ENCODE measurements at regions not wholly inside any gene's neighbourhood (a gene's known extent, or its start where the extent isn't known, plus 50 kb on each side); places are given as distances from the start of the nearest gene placed in this dataset.

GRCh38 chr16:35398180-35398579 lies 1938.8 kb downstream of the TP53TG3F start:
- DNase-seq (ENCODE audit: low spot score), result no peak
- in situ Hi-C loops (cut with MboI; ENCODE audit: low sequenced_read_pairs, unreplicated experiment), result no loop called here
- no peak for TF ChIP-seq CTCF (IDR thresholded peaks at IDR 0.05; ENCODE audit: borderline replicate concordance, control extremely low read depth, extremely low read depth, insufficient read depth, missing control alignments)

DNA sequence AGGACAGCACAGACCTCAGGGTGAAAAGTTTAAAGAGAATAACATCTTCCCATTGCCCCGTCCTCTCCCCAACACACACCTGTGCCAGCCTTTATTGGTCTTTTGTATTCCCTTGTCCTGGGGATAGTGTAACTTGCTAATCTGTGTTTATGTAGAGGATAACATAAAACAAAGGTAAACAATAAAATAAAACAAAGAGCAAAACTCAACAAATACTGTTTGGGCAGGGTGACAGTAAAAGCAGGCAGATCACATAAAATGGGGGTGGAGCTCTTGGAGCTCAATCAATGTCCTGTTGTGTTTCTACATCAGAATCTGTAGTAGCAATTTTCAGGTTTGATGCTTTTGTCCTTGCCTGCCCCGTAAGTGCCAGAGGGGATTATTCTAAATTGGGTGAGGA lies 1939.7 kb downstream of the TP53TG3F start:
- DNase-seq (ENCODE audit: low spot score), result no peak
- in situ Hi-C loops (cut with MboI; ENCODE audit: low sequenced_read_pairs, unreplicated experiment), result no loop called here
- no peak for TF ChIP-seq CTCF (IDR thresholded peaks at IDR 0.05; ENCODE audit: borderline replicate concordance, control extremely low read depth, extremely low read depth, insufficient read depth, missing control alignments)

DNA sequence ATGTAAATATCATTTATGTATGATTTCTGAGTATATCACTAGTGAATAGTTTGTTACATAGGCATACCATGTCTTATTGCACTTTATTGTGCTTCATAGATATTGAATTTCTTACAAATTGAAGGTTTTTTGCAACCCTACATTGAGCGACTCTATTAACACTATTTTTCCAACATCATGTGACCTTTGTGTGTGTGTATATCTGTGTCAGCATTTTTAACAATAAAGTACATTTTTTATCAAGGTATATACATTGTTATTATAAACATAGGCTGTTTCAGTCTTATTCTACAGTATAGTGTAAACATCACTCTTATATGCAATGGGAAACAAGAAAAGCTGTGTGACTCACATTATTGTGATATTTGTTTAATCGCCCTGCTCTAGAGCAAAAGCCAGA lies 1944.9 kb downstream of the TP53TG3F start:
- in situ Hi-C loops (cut with MboI; ENCODE audit: low sequenced_read_pairs, unreplicated experiment), result no loop called here
- no peak for TF ChIP-seq CTCF (IDR thresholded peaks at IDR 0.05; ENCODE audit: borderline replicate concordance, control extremely low read depth, extremely low read depth, insufficient read depth, missing control alignments)
- no peak for DNase-seq (ENCODE audit: low spot score)

DNA sequence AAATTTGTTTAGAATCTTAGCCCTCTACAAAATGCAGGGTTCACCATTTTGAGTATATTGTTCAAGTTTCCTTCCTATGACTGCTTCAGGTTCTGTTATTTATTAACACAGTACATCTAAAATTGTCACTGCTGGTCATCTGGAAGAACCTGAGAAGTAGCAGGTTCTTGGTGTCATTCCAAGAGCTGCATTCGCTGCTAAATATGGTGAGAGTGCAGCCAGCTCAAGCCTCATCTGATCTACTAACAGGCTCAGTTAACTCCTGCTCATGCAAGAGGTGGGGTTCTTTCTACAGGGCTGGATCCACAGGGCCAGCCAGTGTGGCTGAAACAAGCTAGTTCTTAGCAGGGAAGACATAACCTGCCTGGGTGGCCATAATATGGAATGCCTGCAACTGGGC lies 1946.1 kb downstream of the TP53TG3F start:
- in situ Hi-C loops (cut with MboI; ENCODE audit: low sequenced_read_pairs, unreplicated experiment), result no loop called here
- no peak for DNase-seq (ENCODE audit: low spot score)
- TF ChIP-seq CTCF (IDR thresholded peaks at IDR 0.05; ENCODE audit: borderline replicate concordance, control extremely low read depth, extremely low read depth, insufficient read depth, missing control alignments), result no peak

- in situ Hi-C loops (cut with MboI; ENCODE audit: low sequenced_read_pairs, unreplicated experiment), result no loop called here
- no peak for TF ChIP-seq CTCF (IDR thresholded peaks at IDR 0.05; ENCODE audit: borderline replicate concordance, control extremely low read depth, extremely low read depth, insufficient read depth, missing control alignments)
- no peak for DNase-seq (ENCODE audit: low spot score)
Measured at GRCh38 chr16:35409503-35409902, 1950.1 kb downstream of the TP53TG3F start.

DNA sequence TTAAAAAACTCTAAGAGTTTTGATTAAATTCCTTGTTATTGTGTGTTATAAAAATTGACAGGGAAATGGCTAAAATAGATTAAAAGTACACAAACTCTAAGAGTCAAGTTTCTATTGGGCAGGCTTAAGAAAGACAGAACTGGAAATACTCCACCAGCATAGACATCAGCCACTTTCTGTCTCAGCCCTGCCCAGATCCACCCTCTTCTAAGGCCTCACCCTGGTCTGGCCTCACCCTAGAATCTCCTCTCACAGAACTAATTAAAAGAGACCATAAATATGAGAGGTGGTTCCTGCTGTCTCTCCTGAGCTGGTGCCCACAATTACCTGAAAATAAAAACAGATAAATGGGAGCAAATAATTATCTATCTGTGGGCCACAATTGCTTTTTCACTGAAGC lies 1951.0 kb downstream of the TP53TG3F start:
- no peak for DNase-seq (ENCODE audit: low spot score)
- in situ Hi-C loops (cut with MboI; ENCODE audit: low sequenced_read_pairs, unreplicated experiment), result no loop called here
- TF ChIP-seq CTCF (IDR thresholded peaks at IDR 0.05; ENCODE audit: borderline replicate concordance, control extremely low read depth, extremely low read depth, insufficient read depth, missing control alignments), result no peak

GRCh38 chr16:35411156-35411555 lies 1951.7 kb downstream of the TP53TG3F start:
- DNase-seq (ENCODE audit: low spot score), result no peak
- TF ChIP-seq CTCF (IDR thresholded peaks at IDR 0.05; ENCODE audit: borderline replicate concordance, control extremely low read depth, extremely low read depth, insufficient read depth, missing control alignments), result no peak
- in situ Hi-C loops (cut with MboI; ENCODE audit: low sequenced_read_pairs, unreplicated experiment), result no loop called here

Measured in GM13976 (cell line).